Pancreas (tissue), 10 donors: ENCODE measurements at regions not wholly inside any gene's neighbourhood (a gene's known extent, or its start where the extent isn't known, plus 50 kb on each side); places are given as distances from the start of the nearest gene placed in this dataset.

Experiments
- ATAC-seq, 4 donors: fragments of 200-7000 bp; cut with Tn5 transposase; one replicate each; pipeline versions ENCODE4 v1.8.0 to v1.9.1; 2020; ENCODE audit warnings: mild to moderate bottlenecking in 4 of 4, moderate library complexity in 4 of 4
- DNase-seq, 6 donors: peaks; one replicate each; pipeline ENCODE4 v3.0.0-alpha.2; 2020
- FAIRE-seq: peaks from 2 replicates; lab custom pipeline; 2012; peaks lifted over from hg19 to GRCh38; lab: Jason Lieb, UNC
- H3K27ac ChIP-seq, 4 donors: fragments of 200-600 bp; sonication (generic); 1 replicate in 3 of 4; 2 replicates in 1 of 4; pipeline versions ENCODE4 v1.5.0 to v1.8.0; 2020
- H3K27me3 ChIP-seq, 4 donors: fragments of 200-600 bp; one replicate each; pipeline ENCODE4 v1.8.0; 2021
- H3K36me3 ChIP-seq, 3 donors: fragments of 200-600 bp; sonication (generic) in 1 of 3; one replicate each; pipeline versions ENCODE4 v1.5.0 to v1.8.0; 2020 to 2021
- H3K4me1 ChIP-seq, 3 donors: fragments of 200-600 bp; one replicate each; pipeline ENCODE4 v1.8.0; 2021
- H3K4me3 ChIP-seq, 4 donors: fragments of 200-600 bp; sonication (generic) in 2 of 4; one replicate each; pipeline versions ENCODE4 v1.5.0 to v1.8.0; 2020 to 2021
- H3K9me3 ChIP-seq, 4 donors: fragments of 200-600 bp; one replicate each; pipeline ENCODE4 v1.8.0; 2021
- whole genome bisulfite sequencing, 2 donors: extraction: QIAGEN DNeasy Blood & Tissue Kit; methylation state at CpG; one replicate each; pipeline ENCODE4 v1.1.7; 2013; 5-methylcytosine and 5-hydroxymethylcytosine counted together
- intact Hi-C, 3 donors: fragments of 100-400 bp; cut with DNase I; formaldehyde crosslinking; loops; one replicate each; pipeline versions ENCODE4 v1.11.1 to v1.14.2; 2022
- TF ChIP-seq, protein P1 (sequence below), 4 donors: fragments of 200-600 bp; sonication (generic) in 3 of 4; IDR thresholded peaks; one replicate each; pipeline versions ENCODE4 v1.5.0 to v1.8.0; 2021; ENCODE audit warnings: antibody characterized with exemption in 4 of 4
- donor health status: healthy with polysubstance abuse.
- donor health status: DM: no; HTN: no; CAD: no; lungs with moderate emphysema.
- donor health status: DM: no; HTN: no; CAD: no.
- donor health status: control.
- donor health status: control.
- donor health status: Bipolar disorder and iron deficiency.
- donor health status: DM: yes; HTN: yes; CAD: no.
- donor health status: DM: no; HTN: no; CAD: no.
- donor health status: DM: no; HTN: no; CAD: no.
- donor health status: DM: yes; HTN: yes; CAD: no.

DNA sequence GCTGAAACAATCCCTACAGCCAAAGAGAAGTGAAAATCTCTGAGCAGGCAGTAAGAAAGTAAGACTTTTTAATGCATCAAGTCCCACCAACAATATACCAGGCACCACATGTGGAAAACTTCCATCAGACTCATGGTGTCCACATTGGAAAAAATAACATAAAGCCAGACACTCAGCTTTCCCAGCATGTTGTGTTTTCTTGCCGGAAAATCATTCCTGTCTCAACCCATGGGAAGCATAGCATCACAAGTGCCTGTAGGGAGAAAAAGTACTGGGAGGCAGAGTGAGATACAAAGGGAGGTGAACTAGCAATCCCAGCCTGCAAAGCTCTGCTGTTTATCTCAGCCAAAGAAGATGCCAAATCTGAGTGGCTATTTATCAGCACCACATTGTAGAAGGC, 868.9 kb downstream of the SI start:
- WGBS, 2 donors: 85 to 100% methylated on average over 1 of the region's 1 CpG
- TF ChIP-seq, protein P1, sequence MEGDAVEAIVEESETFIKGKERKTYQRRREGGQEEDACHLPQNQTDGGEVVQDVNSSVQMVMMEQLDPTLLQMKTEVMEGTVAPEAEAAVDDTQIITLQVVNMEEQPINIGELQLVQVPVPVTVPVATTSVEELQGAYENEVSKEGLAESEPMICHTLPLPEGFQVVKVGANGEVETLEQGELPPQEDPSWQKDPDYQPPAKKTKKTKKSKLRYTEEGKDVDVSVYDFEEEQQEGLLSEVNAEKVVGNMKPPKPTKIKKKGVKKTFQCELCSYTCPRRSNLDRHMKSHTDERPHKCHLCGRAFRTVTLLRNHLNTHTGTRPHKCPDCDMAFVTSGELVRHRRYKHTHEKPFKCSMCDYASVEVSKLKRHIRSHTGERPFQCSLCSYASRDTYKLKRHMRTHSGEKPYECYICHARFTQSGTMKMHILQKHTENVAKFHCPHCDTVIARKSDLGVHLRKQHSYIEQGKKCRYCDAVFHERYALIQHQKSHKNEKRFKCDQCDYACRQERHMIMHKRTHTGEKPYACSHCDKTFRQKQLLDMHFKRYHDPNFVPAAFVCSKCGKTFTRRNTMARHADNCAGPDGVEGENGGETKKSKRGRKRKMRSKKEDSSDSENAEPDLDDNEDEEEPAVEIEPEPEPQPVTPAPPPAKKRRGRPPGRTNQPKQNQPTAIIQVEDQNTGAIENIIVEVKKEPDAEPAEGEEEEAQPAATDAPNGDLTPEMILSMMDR (IDR thresholded peaks at IDR 0.05): no peak
- ATAC-seq (no peak), DNase-seq (no peak), FAIRE-seq (no peak)
- no peaks in the 10 kb centered on the region for H3K4me1 ChIP-seq
- intact Hi-C loops: no loop called here
- H3K36me3 ChIP-seq: no peaks in the 10 kb centered on the region
- no peaks in the 10 kb centered on the region for H3K27me3 ChIP-seq
- H3K9me3 ChIP-seq: no peaks in the 10 kb centered on the region
- H3K27ac ChIP-seq: no peak overlapping the region
- H3K4me3 ChIP-seq: no peak overlapping the region

DNA sequence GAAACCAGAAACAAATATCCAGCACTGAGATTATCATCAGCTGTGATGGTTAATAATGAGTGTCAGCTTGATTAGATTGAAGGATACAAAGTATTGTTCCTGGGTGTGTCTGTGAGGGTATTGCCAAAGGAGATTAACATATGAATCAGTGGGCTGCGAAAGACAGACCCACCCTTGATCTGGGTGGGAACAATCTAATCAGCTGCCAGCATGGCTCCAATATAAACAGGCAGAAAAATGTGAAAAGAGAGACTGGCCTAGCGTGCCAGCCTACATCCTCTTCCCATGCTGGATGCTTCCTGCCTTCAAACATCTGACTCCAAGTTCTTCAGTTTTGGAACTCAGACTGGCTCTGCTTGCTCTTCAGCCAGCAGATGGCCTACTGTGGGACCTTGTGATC, 869.5 kb downstream of the SI start:
- intact Hi-C loops: no loop called here
- Histone ChIP-seq H3K27me3 (no peaks in the 10 kb centered on the region), H3K27ac (no peak overlapping the region), H3K36me3 (no peaks in the 10 kb centered on the region), H3K9me3 (no peaks in the 10 kb centered on the region), H3K4me1 (no peaks in the 10 kb centered on the region), H3K4me3 (no peak overlapping the region)
- ATAC-seq: no peak
- DNase-seq: no peak
- TF ChIP-seq, protein P1 (IDR thresholded peaks at IDR 0.05): no peak
- 80 to 85% methylated on average over 2 of the region's 2 CpGs for WGBS, 2 donors
- FAIRE-seq: no peak

DNA sequence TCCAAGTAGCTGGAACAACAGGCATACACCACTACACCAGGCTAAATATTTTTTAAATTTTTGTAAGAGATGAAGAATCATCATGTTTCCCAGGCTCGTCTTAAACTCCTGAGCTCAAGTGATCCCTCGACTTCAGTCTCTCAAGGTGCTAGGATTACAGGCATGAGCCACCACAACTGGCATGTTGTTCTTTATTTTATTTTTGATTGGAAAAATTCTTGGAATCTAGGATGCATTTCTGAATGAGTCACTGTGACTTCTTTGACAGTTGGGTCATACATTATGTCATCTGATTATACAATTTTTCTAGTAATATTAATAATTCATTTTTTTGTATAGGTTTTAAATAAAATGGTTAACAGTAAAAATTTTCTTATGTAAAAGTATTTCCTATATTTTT, 870.2 kb downstream of the SI start:
- intact Hi-C loops: no loop called here
- FAIRE-seq (no peak), ATAC-seq (no peak), DNase-seq (no peak)
- Histone ChIP-seq H3K4me3 (no peak overlapping the region), H3K27ac (no peak overlapping the region), H3K36me3 (no peaks in the 10 kb centered on the region), H3K27me3 (no peaks in the 10 kb centered on the region), H3K4me1 (no peaks in the 10 kb centered on the region), H3K9me3 (no peaks in the 10 kb centered on the region)
- WGBS, 2 donors: 67 to 78% methylated on average over 2 of the region's 2 CpGs
- TF ChIP-seq, protein P1 (IDR thresholded peaks at IDR 0.05): no peak

DNA sequence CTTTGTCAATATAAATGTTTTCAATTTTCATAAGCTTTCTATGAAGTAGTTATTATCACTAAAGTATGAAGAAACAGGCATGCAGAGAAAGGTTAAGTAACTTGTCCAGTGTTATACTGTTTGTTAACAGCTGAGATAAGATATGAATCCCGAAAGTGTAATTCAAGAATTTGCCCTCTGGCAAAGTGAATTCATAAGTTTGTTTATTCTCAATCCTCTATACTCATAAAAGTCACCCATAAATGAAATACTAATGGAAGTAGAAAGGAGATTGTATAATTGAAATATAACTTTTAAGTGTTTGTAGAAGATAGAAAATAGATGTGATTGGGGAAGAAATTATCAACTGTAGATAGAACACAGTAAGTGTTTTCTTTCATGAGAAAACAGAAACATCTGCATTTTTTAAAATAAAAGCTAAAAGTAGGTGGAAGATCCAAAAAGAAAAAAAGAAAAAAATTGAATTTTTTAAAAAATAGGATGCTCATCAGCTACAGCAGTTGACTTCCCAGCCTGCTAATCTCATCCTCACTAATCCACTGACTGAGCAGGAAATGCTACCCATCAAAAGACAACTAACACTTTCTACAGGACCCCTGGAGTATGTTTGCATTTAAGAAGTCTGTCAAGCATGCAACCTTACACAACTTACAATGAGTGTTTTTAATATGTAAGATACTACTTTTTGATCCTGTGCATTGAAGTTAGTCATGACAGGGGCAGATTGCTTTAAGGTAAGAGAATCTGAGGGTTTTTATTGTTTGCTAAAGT, 878.1 kb downstream of the SI start:
- Histone ChIP-seq H3K4me1 (no peaks in the 10 kb centered on the region), H3K36me3 (no peaks in the 10 kb centered on the region), H3K9me3 (no peaks in the 10 kb centered on the region), H3K27ac (no peak overlapping the region), H3K4me3 (no peak overlapping the region), H3K27me3 (no peaks in the 10 kb centered on the region)
- TF ChIP-seq, protein P1 (IDR thresholded peaks at IDR 0.05): no peak
- ATAC-seq (no peak), DNase-seq (no peak), FAIRE-seq (peak; percentile 20)
- WGBS, 2 donors: 2 to 10% methylated on average over 1 of the region's 1 CpG
- intact Hi-C loops: no loop called here

DNA sequence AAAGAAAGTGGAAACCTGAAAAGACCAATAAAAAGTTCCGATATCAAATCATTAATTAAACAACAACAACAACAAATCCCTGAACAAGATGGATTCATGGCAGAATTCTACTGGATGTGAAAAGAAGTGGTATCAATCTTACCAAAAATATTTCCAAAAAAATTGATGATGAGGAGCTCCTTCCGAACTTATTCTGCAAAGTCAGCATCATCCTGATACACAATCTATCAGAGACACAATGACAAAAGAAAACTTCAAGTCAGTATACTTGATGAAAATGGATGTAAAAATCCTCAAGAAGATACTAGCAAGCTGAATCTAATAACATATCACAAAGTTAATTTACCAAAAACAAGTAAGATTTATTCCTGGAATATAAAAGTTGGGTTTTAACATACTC, 881.8 kb downstream of the SI start:
- no peak overlapping the region for H3K27ac ChIP-seq
- ATAC-seq (no peak), FAIRE-seq (no peak), DNase-seq (no peak)
- no peaks in the 10 kb centered on the region for H3K4me1 ChIP-seq
- H3K36me3 ChIP-seq: no peaks in the 10 kb centered on the region
- intact Hi-C loops: no loop called here
- no peaks in the 10 kb centered on the region for H3K27me3 ChIP-seq
- TF ChIP-seq, protein P1 (IDR thresholded peaks at IDR 0.05): no peak
- no peak overlapping the region for H3K4me3 ChIP-seq
- no peaks in the 10 kb centered on the region for H3K9me3 ChIP-seq
- 91 to 97% methylated on average over 2 of the region's 2 CpGs for WGBS, 2 donors
